ENCODE measurements at regions not wholly inside any gene's neighbourhood (a gene's known extent, or its start where the extent isn't known, plus 50 kb on each side); places are given as distances from the start of the nearest gene placed in this dataset.
"Not testable (repeated sequence)": the region's sequence is repeated elsewhere in the genome, so short reads cannot be mapped to it uniquely, and the experiment has no call there.

- no peak for DNase-seq (ENCODE audit: low read depth in 2 of 3, low spot score in 2 of 3)
These were observed 216.1 kb downstream of the TRIM36 start for GRCh38 chr5:114953565-114953964.

DNA sequence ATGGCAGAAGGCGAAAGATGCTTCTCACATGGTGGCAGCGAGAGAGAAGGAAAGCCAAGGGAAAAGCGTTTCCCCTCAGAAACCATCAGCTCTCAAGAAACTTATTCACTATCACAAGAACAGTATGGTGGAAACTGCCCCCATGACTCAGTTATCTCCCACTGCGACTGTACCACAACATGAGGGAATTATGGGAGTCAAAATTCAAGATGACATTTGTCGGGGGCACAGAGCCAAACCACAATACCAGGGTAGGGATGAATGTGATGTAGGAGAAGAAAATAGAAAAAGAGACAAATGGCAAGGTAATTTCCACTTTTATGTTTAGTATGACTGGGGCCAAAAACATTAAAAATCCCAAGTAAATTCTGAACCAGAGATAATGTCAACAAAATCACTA lies 216.8 kb downstream of the TRIM36 start:
- no peak for DNase-seq (ENCODE audit: low read depth in 2 of 3, low spot score in 2 of 3)

DNA sequence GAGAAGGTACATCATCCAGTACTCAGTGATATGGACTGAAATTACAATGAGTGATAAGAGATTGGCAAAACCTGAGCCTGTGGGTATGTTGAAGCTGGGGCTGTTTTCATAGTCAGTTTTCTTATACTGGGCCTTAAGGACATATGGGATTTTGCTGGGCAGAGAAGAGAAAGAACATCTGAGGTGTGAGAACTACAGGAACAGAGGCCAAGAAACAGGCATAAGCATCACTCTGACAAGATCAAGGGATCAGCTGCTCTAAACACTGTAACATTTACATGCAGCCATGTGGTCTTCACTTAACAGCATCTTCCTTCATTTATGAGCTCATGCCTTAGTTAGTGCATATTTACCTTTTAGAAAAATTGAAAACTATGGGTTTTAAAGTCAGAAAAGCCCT lies 220.0 kb downstream of the TRIM36 start:
- no peak for DNase-seq (ENCODE audit: low read depth in 2 of 3, low spot score in 2 of 3)

- DNase-seq (ENCODE audit: low read depth in 2 of 3, low spot score in 2 of 3), result no peak
These were observed 220.6 kb downstream of the TRIM36 start for GRCh38 chr5:114948986-114949621.

GRCh38 chr5:114948363-114948762 lies 221.3 kb downstream of the TRIM36 start:
- no peak for DNase-seq (ENCODE audit: low read depth in 2 of 3, low spot score in 2 of 3)

DNA sequence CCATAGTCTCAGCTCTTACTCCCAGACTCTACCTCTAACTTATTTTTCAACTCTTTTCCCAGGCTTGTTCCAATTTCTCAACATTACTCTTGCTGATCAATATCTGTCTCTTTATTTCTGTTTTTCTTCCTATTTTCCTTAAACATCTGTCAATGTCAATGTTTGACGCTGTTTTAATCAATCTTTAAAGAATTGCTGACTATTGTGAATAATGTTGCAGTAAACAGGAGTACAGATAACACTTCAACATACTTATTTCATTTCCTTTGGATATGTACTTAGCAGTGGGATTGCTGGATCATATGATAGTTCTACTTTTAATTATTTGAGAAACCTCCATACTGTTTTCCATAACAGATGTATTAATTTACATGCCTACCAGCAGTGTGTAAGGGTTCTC lies 229.0 kb downstream of the TRIM36 start:
- no peak for DNase-seq (ENCODE audit: low read depth in 2 of 3, low spot score in 2 of 3)

DNA sequence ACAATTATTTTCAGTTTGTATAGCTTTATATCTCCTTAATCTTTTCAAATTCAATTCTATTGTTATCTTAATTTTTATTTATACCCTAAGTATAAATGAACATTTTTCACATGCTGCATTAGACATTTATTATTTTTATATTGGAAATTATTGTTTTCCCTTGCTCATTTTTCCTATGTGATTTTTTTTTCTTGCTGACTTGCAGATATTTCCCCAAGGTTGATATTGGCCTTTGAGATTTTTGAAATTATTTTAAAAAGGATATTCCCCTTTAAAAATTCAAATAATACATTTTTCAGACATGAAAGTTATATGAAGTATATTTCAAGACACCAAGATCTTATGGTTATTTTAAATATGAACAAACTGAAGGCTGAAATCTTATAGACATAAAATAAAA lies 234.2 kb downstream of the TRIM36 start:
- no peak for DNase-seq (ENCODE audit: low read depth in 2 of 3, low spot score in 2 of 3)

GRCh38 chr5:114928644-114929462 lies 240.9 kb downstream of the TRIM36 start:
- no peak for DNase-seq (ENCODE audit: low read depth in 2 of 3, low spot score in 2 of 3)

DNA sequence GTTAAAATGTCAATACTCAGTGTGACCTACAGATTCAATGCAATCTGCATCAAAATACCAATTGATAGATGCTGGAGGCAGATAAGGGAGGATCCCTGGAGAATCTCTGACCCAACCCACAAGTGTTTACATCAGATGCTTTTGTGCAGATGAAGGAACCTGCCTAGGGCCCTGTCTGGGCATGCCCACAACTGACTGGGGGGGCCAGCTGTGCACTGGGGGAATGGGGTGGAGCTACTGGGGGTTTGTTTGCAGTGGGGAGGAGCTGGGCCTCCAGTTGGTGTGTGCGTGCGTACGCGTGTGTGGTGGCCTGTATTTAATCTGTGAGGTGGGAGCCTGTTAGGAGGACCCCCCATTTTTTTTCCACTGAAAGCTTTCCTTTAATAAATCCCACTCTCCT lies 244.9 kb downstream of the TRIM36 start:
- DNase-seq (ENCODE audit: low read depth in 2 of 3, low spot score in 2 of 3), result no peak

DNA sequence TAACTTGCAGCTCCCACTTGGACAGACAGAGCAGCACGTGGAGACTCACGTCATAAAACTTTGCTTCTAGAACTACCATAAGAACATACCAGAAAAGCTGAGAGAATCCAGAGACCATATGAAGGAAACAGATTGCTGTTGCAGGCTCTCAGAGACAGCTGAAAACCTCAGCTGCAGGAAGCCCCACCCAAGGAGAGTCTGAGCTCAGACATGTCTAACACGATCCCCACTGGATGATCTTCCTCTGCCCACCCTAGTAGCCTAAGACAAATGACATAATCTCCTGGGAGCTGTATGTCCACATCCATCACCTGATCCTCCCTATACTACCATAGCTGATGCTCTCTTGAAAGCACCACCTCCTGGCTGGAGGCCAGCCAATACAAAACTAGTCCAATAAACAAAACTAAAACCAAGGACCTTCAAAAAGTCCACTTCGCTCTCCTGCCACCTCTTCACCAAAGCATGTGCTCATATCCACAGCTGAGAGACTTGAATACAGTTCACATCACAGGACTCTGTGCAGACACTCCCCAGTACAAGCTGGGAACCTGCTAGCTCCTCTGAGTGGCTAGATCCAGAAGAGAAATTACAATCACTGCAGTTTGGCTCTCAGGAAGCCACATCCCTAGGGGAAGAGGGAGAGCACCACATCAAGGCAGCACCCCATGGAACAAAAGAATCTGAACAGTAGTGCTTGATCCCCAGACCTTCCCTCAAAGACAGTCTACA lies 257.4 kb downstream of the TRIM36 start:
- DNase-seq (ENCODE audit: low read depth in 2 of 3, low spot score in 2 of 3), result no peak

- no peak for DNase-seq (ENCODE audit: low read depth in 2 of 3, low spot score in 2 of 3)
These were observed 259.0 kb downstream of the TRIM36 start for GRCh38 chr5:114910727-114911126.

- DNase-seq (ENCODE audit: low read depth in 2 of 3, low spot score in 2 of 3), result no peak
These were observed 260.3 kb downstream of the TRIM36 start for GRCh38 chr5:114909424-114909823.

DNA sequence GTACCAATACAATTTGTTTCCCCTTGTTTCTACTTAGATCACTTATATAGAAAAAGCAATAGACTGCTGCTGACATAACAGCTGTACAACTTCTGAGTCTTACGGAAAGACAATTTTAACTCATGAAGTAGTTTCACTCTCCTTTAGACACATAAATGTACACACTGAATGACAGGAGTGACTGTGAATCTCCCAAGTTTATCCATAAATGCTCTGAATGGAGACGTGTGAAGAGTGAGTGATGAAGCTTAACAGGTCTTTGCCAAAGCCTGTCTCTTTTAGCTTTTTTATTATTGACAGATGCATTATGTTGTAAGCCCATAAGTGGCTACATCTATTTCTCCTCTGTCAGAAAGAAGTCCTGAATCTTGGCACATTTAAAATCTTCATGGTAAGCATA lies 265.9 kb downstream of the TRIM36 start:
- no peak for DNase-seq (ENCODE audit: low read depth in 2 of 3, low spot score in 2 of 3)

- DNase-seq (ENCODE audit: low read depth in 2 of 3, low spot score in 2 of 3), result no peak
These were observed 271.1 kb downstream of the TRIM36 start for GRCh38 chr5:114898602-114899001.

DNA sequence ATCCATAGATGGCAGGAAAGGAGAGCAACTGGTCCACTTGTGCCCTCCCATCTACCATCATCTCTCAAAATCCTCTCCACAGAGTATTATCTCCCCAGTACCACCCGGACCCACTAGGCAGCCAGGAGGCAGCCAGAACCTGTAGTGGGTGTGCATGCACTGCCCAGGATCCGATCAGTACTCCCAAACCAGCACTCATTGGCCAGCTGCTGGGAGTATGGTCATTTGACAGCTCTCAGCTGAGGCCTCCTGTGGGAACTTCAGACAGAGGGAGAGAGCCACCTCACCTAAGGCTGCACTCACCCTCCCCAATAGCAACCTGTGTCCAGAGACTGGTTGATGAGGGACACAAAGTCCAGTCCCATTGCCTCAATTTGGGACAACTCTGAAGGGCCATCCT lies 286.0 kb downstream of the TRIM36 start:
- DNase-seq (ENCODE audit: low read depth in 2 of 3, low spot score in 2 of 3), result no peak

GRCh38 chr5:114859438-114859735 lies 310.3 kb downstream of the TRIM36 start:
- no peak for DNase-seq (ENCODE audit: low read depth in 2 of 3, low spot score in 2 of 3)

DNA sequence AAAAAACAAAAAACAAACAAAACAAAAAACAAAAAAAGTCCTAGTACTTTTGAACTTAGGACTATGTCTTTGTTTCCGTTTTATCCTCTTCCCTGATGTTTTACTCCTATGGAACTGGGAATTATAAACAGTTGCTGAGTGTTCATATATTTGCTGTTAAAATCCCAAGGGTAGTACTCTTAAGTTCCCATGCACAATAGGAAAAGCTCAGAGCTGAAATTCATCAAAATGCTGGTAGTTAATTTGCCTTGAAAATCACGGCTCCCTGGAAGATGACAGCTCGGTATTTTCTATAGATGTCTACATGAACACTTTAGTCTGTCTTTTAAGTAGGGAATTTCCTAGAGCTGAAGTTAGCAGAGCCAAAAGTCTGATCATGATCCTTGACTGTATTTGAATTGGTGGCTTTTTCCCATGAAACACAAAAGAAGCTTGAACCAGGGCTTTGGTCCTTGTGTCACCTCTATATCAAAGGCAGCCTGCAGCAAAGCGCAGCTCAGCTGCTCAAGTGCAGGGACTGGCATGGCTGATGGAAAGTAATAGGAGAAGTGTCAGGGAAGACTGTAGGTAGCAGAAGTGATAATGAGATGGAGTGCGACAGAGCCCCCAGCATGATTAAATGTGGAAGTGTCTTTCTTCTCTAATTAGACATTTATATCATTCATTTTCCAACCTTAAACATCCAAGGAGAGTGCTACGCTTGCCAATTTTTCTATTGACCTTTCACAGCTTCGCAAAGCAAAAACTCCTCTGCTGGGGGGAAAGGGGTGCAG lies 310.9 kb downstream of the TRIM36 start:
- DNase-seq (ENCODE audit: low read depth in 2 of 3, low spot score in 2 of 3), result no peak

DNA sequence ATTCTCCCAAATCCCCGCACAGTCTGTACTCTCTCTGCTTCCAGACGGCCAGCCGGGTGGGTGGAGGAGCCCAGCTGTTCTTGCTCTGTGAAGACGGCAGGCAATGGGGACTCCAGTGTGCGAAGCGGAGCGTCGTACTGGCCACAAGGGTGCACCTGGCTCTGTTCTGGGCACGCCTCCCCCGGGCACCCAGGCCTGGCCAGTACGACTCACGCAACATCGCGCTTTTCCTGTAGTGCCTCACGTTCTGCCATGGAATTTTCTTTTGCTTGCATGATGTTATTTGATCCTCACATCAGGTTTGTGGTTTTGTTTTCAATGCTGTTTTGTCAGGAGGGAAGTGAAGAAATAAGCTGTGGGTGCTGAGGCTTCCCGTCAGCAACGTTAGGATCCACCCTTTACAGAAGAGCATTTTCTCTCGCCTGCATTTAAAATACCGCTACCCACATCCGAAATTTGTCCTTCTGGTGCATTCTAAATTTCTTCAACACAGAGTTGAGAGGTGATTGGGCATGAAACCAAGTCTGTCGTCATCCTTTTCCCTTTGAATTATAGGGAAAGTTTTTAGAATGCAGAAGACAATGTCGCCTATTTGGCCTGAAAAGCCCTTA lies 311.7 kb downstream of the TRIM36 start:
- no peak for DNase-seq (ENCODE audit: low read depth in 2 of 3, low spot score in 2 of 3)

GRCh38 chr5:114844711-114845110 lies 325.0 kb downstream of the TRIM36 start:
- not testable (repeated sequence) for DNase-seq (ENCODE audit: low read depth in 2 of 3, low spot score in 2 of 3)

GRCh38 chr5:114839360-114839759 lies 330.3 kb downstream of the TRIM36 start:
- no peak for DNase-seq (ENCODE audit: low read depth in 2 of 3, low spot score in 2 of 3)

DNA sequence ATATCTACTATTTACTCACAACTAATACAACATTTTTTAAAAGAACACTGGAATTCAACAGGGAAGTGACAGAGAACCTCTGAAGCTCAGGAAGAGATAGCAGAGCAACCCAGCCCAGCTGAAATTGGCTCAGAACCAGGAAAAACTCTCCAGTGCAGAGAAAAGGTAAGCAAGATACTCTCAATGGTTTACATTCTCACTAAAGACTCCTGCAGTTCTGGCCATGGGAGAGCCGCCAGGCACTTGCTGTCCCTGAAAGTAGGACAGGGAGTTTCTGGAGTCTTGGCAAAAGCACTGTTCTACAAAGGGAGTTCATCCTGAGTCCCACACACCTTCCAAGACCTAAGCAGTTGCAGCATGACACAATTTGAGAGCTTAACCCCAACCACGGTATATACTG lies 330.8 kb downstream of the TRIM36 start:
- no peak for DNase-seq (ENCODE audit: low read depth in 2 of 3, low spot score in 2 of 3)
